ENCODE measurements at regions not wholly inside any gene's neighbourhood (a gene's known extent, or its start where the extent isn't known, plus 50 kb on each side); places are given as distances from the start of the nearest gene placed in this dataset.

DNA sequence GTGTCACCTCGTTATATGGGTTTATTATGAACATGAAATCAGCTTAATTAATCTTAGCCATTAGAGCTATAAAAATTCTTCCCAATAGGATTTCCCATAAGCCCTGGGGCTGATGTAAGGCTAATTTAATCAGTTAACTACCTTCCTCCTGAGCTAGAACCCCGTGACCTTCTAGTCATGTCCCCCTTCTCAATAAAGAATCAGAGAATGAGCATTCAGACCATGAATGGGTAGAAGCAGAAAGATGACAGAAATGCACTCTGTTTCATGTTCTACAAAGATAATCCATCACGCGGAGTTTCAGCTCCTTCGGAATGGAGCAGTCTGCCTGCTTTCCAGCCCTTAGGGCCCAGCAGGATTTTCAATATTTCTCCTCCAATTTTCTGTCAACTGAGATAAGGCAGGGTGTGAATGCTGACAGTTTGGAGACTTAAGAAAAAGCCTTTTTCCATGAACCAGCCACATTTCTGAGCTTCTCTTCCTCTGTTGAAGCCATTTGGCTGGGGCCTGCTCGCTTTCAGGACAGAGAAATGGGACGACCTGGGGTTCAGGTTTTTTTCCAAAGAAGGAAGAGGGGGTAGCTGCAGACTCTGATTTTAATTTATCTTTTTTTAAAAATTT, 211.0 kb downstream of the NEBL start:
- no CpG with 5 or more reads among the region's 7 CpGs for WGBS (ENCODE audit: insufficient coverage, insufficient read length)
- no peak for DNase-seq (ENCODE audit: low read depth, low spot score)
- no peaks in the 10 kb centered on the region for H3K4me1 ChIP-seq (ENCODE audit: control insufficient read depth, insufficient read depth, low read length)
- H3K27me3 ChIP-seq (ENCODE audit: control insufficient read depth, insufficient read depth, low read length), result no peaks in the 10 kb centered on the region; the same call in 1 of the 2 replicates
- H3K9me3 ChIP-seq (ENCODE audit: control insufficient read depth, insufficient read depth, low read length), result no peaks in the 10 kb centered on the region
- no peak overlapping the region for H3K27ac ChIP-seq (ENCODE audit: low read length)
- H3K4me3 ChIP-seq (ENCODE audit: low read length), result no peak overlapping the region
- no peaks in the 10 kb centered on the region for H3K36me3 ChIP-seq (ENCODE audit: control insufficient read depth, insufficient read depth, low read length)

DNA sequence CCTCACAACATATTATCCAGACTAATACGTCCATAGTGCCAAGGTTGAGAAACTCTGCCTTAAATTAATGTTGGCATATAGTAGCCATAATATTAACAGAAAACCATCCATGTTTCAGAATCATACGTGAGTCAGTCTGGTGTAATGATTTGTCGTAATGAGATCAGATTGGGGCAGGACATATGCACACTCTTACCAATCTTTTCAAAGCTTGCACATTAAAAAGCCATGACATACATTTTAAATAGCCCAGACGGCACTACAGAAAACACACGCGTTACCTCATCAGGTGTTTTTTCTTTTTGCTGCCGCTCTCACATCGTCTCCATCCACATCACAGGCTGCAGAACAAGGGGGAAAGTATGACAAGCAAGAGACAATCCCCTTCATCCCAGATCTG, 211.6 kb downstream of the NEBL start:
- no peaks in the 10 kb centered on the region for H3K4me1 ChIP-seq (ENCODE audit: control insufficient read depth, insufficient read depth, low read length)
- no peak overlapping the region for H3K4me3 ChIP-seq (ENCODE audit: low read length)
- no peaks in the 10 kb centered on the region for H3K36me3 ChIP-seq (ENCODE audit: control insufficient read depth, insufficient read depth, low read length)
- DNase-seq (ENCODE audit: low read depth, low spot score), result no peak
- H3K9me3 ChIP-seq (ENCODE audit: control insufficient read depth, insufficient read depth, low read length), result no peaks in the 10 kb centered on the region
- H3K27ac ChIP-seq (ENCODE audit: low read length), result no peak overlapping the region
- WGBS (ENCODE audit: insufficient coverage, insufficient read length), result no CpG with 5 or more reads among the region's 8 CpGs
- H3K27me3 ChIP-seq (ENCODE audit: control insufficient read depth, insufficient read depth, low read length), result no peaks in the 10 kb centered on the region; the same call in 1 of the 2 replicates

DNA sequence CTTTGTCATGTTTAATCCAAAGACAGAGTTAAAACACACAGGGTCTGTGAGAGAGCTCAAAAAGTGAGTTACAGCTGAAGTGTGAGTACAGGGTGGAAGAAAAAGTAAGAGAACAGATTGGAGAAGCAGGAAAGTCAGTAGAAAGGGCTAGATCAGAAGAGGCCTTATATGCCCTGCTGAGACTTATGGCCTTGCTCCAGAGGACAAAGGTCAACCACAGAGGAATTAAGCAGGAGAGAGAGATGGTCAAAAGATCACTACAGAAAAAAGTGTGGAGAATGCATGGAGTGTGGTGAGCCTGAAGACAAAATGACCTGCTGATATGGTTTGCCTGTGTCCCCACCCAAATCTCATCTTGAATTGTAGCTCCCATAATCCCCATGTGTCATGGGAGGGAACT, 213.8 kb downstream of the NEBL start:
- Histone ChIP-seq H3K36me3 (ENCODE audit: control insufficient read depth, insufficient read depth, low read length) (no peaks in the 10 kb centered on the region), H3K27me3 (ENCODE audit: control insufficient read depth, insufficient read depth, low read length) (no peaks in the 10 kb centered on the region; the same call in 1 of the 2 replicates), H3K9me3 (ENCODE audit: control insufficient read depth, insufficient read depth, low read length) (no peaks in the 10 kb centered on the region), H3K4me1 (ENCODE audit: control insufficient read depth, insufficient read depth, low read length) (no peaks in the 10 kb centered on the region), H3K4me3 (ENCODE audit: low read length) (no peak overlapping the region), H3K27ac (ENCODE audit: low read length) (no peak overlapping the region)
- DNase-seq (ENCODE audit: low read depth, low spot score), result no peak

DNA sequence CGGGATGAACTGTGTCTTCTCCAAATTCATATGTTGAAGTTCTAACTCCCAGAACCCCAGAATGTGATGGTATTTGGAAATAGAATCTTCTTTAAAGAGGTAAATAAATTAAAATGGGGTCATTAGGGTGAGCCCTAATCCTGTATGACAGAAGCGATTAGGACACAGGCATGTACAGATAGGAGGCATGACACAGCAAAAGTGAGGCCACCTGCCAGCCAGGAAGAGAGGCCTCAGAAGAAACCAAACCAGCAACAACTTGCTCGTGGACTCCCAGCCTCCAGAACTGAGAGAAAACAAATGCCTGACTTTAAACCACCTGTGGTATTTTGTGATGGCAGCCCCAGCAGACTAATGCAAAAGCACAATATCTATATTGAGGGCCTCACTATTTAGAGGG, 214.3 kb downstream of the NEBL start:
- Histone ChIP-seq H3K9me3 (ENCODE audit: control insufficient read depth, insufficient read depth, low read length) (no peaks in the 10 kb centered on the region), H3K4me1 (ENCODE audit: control insufficient read depth, insufficient read depth, low read length) (no peaks in the 10 kb centered on the region), H3K36me3 (ENCODE audit: control insufficient read depth, insufficient read depth, low read length) (no peaks in the 10 kb centered on the region), H3K4me3 (ENCODE audit: low read length) (no peak overlapping the region), H3K27ac (ENCODE audit: low read length) (no peak overlapping the region), H3K27me3 (ENCODE audit: control insufficient read depth, insufficient read depth, low read length) (no peaks in the 10 kb centered on the region; the same call in 1 of the 2 replicates)
- WGBS (ENCODE audit: insufficient coverage, insufficient read length), result no CpG with 5 or more reads among the region's 3 CpGs
- no peak for DNase-seq (ENCODE audit: low read depth, low spot score)

DNA sequence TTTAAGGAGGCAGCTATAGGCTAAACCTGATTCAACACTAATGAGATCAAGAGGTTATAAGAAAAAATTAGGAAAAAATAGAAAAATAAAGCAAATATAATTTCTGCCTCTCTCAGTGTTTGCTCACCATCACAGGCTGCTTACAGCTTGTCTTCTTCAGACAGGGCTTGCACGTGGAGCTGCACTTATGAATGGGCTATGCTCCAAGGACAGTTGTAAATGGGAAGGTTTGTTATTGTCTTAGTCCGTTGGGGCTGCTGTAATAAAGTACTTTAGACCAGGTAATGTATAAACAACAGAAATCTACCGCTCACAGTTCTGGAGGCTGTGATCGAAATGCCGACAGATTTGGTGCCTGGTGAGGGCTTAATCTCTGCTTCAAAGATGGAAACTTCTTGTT, 219.8 kb downstream of the NEBL start:
- DNase-seq (ENCODE audit: low read depth, low spot score), result no peak
- Histone ChIP-seq H3K27ac (ENCODE audit: low read length) (no peak overlapping the region), H3K9me3 (ENCODE audit: control insufficient read depth, insufficient read depth, low read length) (no peaks in the 10 kb centered on the region), H3K4me1 (ENCODE audit: control insufficient read depth, insufficient read depth, low read length) (no peaks in the 10 kb centered on the region; the same call in 1 of the 2 replicates), H3K27me3 (ENCODE audit: control insufficient read depth, insufficient read depth, low read length) (no peaks in the 10 kb centered on the region), H3K4me3 (ENCODE audit: low read length) (no peak overlapping the region), H3K36me3 (ENCODE audit: control insufficient read depth, insufficient read depth, low read length) (no peaks in the 10 kb centered on the region)
- no CpG with 5 or more reads among the region's 5 CpGs for WGBS (ENCODE audit: insufficient coverage, insufficient read length)

DNA sequence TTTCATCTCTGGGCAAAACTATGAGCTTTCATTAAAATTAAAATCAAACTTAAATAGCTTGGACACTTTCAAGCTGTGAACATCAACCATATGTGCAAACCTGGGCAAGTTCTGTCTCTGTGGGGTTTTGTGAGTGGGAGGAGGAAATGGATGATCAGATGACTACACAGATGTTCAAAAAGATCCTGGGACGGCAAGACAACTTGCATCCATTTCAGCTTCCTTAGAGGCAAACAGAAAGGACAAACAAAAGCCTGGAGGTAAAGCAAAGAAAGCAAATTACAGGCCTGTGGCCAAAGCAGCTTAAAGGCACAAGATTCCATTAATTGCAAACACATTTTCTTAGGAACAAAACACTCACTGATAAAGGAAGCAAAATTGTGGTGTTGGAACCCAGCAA, 222.2 kb downstream of the NEBL start:
- Histone ChIP-seq H3K4me1 (ENCODE audit: control insufficient read depth, insufficient read depth, low read length) (no peaks in the 10 kb centered on the region; the same call in 1 of the 2 replicates), H3K27ac (ENCODE audit: low read length) (no peak overlapping the region), H3K4me3 (ENCODE audit: low read length) (no peak overlapping the region), H3K36me3 (ENCODE audit: control insufficient read depth, insufficient read depth, low read length) (no peaks in the 10 kb centered on the region), H3K27me3 (ENCODE audit: control insufficient read depth, insufficient read depth, low read length) (no peaks in the 10 kb centered on the region), H3K9me3 (ENCODE audit: control insufficient read depth, insufficient read depth, low read length) (no peaks in the 10 kb centered on the region)
- no peak for DNase-seq (ENCODE audit: low read depth, low spot score)
- WGBS (ENCODE audit: insufficient coverage, insufficient read length), result no CpG with 5 or more reads among the region's 1 CpG

DNA sequence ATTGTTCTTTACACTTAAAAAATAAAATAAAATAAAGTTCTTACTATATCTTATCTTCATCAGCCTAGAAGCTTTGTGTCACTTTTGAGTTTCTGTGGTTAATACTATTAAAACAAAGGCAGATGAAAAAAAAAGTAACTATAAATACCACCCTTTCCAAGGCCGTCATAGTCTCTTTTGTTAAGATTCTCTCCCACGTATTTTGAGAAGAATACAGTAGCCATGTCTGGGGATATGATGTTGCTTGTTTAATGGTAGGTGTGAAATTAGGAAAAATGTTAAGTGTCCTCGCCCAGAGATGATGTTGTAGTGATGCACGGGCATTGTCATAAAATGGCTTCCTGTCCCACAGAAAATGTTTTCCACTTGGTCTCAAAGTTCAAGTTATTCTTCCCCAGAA, 223.9 kb downstream of the NEBL start:
- no CpG with 5 or more reads among the region's 4 CpGs for whole genome bisulfite sequencing (ENCODE audit: insufficient coverage, insufficient read length)
- no peak overlapping the region for H3K27ac ChIP-seq (ENCODE audit: low read length)
- no peak for DNase-seq (ENCODE audit: low read depth, low spot score)
- no peaks in the 10 kb centered on the region; the same call in 1 of the 2 replicates for H3K4me1 ChIP-seq (ENCODE audit: control insufficient read depth, insufficient read depth, low read length)
- H3K27me3 ChIP-seq (ENCODE audit: control insufficient read depth, insufficient read depth, low read length), result no peaks in the 10 kb centered on the region
- H3K4me3 ChIP-seq (ENCODE audit: low read length), result no peak overlapping the region
- no peaks in the 10 kb centered on the region for H3K9me3 ChIP-seq (ENCODE audit: control insufficient read depth, insufficient read depth, low read length)
- no peaks in the 10 kb centered on the region for H3K36me3 ChIP-seq (ENCODE audit: control insufficient read depth, insufficient read depth, low read length)

DNA sequence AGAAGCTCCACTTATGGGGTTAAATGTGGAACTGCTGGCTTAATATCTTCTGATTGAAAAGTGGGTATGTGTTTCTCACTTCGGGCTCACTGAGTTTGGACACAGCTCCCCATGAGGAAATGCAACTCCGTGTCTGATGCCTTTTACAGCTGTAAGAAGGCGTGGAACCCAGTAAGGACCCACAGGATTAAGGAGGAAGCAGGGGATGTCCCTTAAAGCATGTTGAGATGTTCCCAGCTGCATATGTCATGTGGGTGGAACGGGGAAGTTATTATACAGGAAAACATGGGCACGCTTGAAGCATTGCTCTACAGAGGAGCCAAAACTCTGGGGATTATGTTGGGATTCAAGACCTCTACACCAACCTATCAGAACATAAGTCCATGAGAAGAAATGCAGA, 224.4 kb downstream of the NEBL start:
- DNase-seq (ENCODE audit: low read depth, low spot score), result no peak
- WGBS (ENCODE audit: insufficient coverage, insufficient read length), result no CpG with 5 or more reads among the region's 5 CpGs
- Histone ChIP-seq H3K27me3 (ENCODE audit: control insufficient read depth, insufficient read depth, low read length) (no peaks in the 10 kb centered on the region), H3K27ac (ENCODE audit: low read length) (no peak overlapping the region), H3K9me3 (ENCODE audit: control insufficient read depth, insufficient read depth, low read length) (no peaks in the 10 kb centered on the region), H3K4me1 (ENCODE audit: control insufficient read depth, insufficient read depth, low read length) (peaks cover 2% of the 10 kb centered on the region; the same call in 1 of the 2 replicates), H3K4me3 (ENCODE audit: low read length) (no peak overlapping the region), H3K36me3 (ENCODE audit: control insufficient read depth, insufficient read depth, low read length) (no peaks in the 10 kb centered on the region)

DNA sequence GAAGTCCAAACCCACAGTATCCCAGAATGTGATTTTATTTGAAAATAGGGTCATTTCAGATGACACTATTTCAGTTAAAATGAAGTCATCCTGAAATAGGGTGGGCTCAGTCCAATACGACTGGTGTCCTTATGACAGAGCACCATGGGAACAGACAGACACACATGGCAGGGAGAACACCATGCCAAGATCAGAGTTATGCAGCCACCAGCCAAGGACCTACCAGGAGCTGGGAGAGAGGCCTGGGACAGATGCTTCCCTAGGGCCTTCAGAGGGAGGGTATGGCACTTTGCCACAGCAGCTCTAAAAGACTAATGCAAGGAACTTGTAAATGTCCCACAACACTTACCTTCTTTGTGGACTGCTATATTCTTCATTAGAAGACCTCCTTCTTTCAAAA, 226.5 kb downstream of the NEBL start:
- Histone ChIP-seq H3K9me3 (ENCODE audit: control insufficient read depth, insufficient read depth, low read length) (no peaks in the 10 kb centered on the region), H3K36me3 (ENCODE audit: control insufficient read depth, insufficient read depth, low read length) (no peaks in the 10 kb centered on the region), H3K4me3 (ENCODE audit: low read length) (no peak overlapping the region), H3K27me3 (ENCODE audit: control insufficient read depth, insufficient read depth, low read length) (no peaks in the 10 kb centered on the region), H3K4me1 (ENCODE audit: control insufficient read depth, insufficient read depth, low read length) (peaks cover 2% of the 10 kb centered on the region; the same call in 1 of the 2 replicates), H3K27ac (ENCODE audit: low read length) (no peak overlapping the region)
- no peak for DNase-seq (ENCODE audit: low read depth, low spot score)
- WGBS (ENCODE audit: insufficient coverage, insufficient read length), result no CpG with 5 or more reads among the region's 1 CpG

DNA sequence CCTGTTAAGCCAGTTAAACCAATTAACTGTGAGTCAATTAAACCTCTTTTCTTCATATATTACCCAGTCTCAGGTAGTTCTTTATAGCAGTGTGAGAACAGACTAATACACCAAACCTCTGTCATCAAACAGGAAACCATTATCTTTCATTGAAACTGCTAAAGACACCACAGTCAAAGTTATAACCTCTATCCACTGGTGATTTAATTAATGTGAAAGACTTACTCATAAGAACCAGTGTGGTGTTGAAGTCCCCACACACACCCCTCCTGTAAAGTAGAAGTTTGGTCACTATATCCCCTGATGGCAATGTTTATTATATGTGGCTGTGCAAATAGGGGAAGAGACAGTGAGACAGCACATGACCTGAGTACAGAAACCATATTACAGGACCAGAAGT, 228.1 kb downstream of the NEBL start:
- H3K9me3 ChIP-seq (ENCODE audit: control insufficient read depth, insufficient read depth, low read length), result no peaks in the 10 kb centered on the region
- no peak overlapping the region for H3K4me3 ChIP-seq (ENCODE audit: low read length)
- no peaks in the 10 kb centered on the region for H3K27me3 ChIP-seq (ENCODE audit: control insufficient read depth, insufficient read depth, low read length)
- H3K27ac ChIP-seq (ENCODE audit: low read length), result no peak overlapping the region
- DNase-seq (ENCODE audit: low read depth, low spot score), result no peak
- no peaks in the 10 kb centered on the region for H3K36me3 ChIP-seq (ENCODE audit: control insufficient read depth, insufficient read depth, low read length)
- peaks cover 2% of the 10 kb centered on the region; the same call in 1 of the 2 replicates for H3K4me1 ChIP-seq (ENCODE audit: control insufficient read depth, insufficient read depth, low read length)

DNA sequence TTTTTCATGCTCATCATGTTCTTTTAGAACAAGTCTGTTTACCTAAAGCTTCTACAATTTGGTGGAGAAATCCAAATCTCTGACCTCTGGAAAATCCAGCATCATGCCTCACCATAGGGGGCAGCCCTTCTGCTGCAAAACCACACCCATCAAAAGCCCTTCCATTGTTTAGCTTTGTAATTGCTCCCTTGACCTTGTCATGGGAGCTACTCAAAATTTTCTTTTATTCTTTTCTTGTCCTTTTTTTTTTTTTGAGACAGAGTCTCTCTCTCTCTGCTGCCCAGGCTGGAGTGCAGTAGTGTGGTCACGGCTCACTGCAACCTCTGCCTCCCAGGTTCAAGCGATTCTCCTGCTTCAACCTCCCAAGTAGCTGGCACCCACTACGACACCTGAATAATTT, 234.4 kb downstream of the NEBL start:
- H3K9me3 ChIP-seq (ENCODE audit: control insufficient read depth, insufficient read depth, low read length), result no peaks in the 10 kb centered on the region
- 0 out of 2 replicates have a peak, but pooled peaks cover 1% of the 10 kb centered on the region for H3K4me1 ChIP-seq (ENCODE audit: control insufficient read depth, insufficient read depth, low read length)
- H3K27me3 ChIP-seq (ENCODE audit: control insufficient read depth, insufficient read depth, low read length), result no peaks in the 10 kb centered on the region
- no peaks in the 10 kb centered on the region for H3K36me3 ChIP-seq (ENCODE audit: control insufficient read depth, insufficient read depth, low read length)
- H3K4me3 ChIP-seq (ENCODE audit: low read length), result no peak overlapping the region
- no peak overlapping the region for H3K27ac ChIP-seq (ENCODE audit: low read length)
- no CpG with 5 or more reads among the region's 3 CpGs for WGBS (ENCODE audit: insufficient coverage, insufficient read length)
- DNase-seq (ENCODE audit: low read depth, low spot score), result no peak
